KOPT-K1 (cell line): ENCODE measurements at regions not wholly inside any gene's neighbourhood (a gene's known extent, or its start where the extent isn't known, plus 50 kb on each side); places are given as distances from the start of the nearest gene placed in this dataset.
"Not testable (repeated sequence)": the region's sequence is repeated elsewhere in the genome, so short reads cannot be mapped to it uniquely, and the experiment has no call there.

ENCODE experiments used
- H3K27ac ChIP-seq: fragments of 200-600 bp; sonication (generic); 2 replicates; pipeline ENCODE4 v1.5.1; 2016; ENCODE audit warnings: antibody characterized with exemption, mild to moderate bottlenecking, low read depth, low read length; ENCODE audit not compliant: poor library complexity, severe bottlenecking
- H3K36me3 ChIP-seq: fragments of 200-600 bp; sonication (generic); 2 replicates; pipeline ENCODE4 v1.5.1; 2017; ENCODE audit warnings: antibody characterized with exemption, mild to moderate bottlenecking, low read length, moderate library complexity; ENCODE audit not compliant: insufficient read depth
- H3K9me3 ChIP-seq: fragments of 200-600 bp; sonication (generic); 2 replicates; pipeline ENCODE4 v1.5.1; 2017; ENCODE audit warnings: antibody characterized with exemption, low read length, mild to moderate bottlenecking; ENCODE audit not compliant: insufficient read depth, poor library complexity, severe bottlenecking

GRCh38 chr10:118436742-118437141 is 94.6 kb upstream of the FAM204A start:
- no peak overlapping the region for H3K27ac ChIP-seq
- H3K9me3 ChIP-seq, result no peaks in the 10 kb centered on the region
- H3K36me3 ChIP-seq, result no peaks in the 10 kb centered on the region

DNA sequence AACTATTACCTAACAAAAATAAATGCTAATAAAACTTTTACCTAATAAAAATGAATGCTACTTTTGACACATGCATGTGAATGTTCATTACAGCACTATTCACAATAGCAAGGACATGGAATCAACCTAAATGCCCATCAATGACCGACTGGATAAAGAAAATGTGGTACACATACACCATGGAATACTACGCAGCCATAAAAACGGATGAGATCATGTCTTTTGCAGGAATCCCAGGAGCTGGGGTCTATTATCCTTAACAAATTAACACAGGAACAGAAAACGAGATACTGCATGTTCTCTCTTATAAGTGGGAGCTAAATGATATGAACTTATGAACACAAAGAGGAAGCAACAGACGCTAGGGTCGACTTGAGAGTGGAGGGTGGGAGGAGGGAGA is 88.1 kb upstream of the FAM204A start:
- Histone ChIP-seq H3K27ac (no peak overlapping the region), H3K9me3 (peaks cover 4% of the 10 kb centered on the region), H3K36me3 (no peaks in the 10 kb centered on the region)

DNA sequence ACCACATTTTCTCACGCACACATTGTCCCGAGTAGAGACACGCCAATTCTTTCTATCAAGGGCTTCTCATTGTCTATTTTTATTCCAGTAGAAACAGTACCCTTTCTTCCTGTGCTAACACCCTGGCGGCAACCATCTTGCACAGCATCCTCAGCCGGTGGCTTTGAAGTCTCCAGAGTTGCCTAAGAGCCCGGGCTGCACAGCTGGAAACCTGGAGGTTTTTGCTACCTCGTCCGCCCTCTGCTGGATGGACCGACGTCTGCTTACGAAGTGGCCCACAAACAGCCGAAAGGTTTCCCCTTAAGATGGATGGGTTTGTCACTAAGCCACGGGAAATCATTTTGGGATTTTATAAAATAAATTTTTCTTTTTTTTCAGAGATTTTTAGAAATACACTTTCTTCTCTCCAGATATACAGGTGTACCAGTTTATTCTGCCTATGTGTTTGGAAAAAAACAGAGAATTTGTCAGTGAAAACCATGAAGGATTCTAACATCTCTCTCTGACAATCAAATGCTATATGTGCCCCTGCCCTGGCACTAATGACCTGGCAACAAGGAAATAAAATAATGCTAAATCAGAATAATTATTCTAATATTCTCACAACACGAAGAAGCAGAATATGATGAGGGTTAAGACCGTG is 81.8 kb upstream of the FAM204A start:
- no peak overlapping the region for H3K27ac ChIP-seq
- no peaks in the 10 kb centered on the region for H3K9me3 ChIP-seq
- H3K36me3 ChIP-seq, result no peaks in the 10 kb centered on the region

DNA sequence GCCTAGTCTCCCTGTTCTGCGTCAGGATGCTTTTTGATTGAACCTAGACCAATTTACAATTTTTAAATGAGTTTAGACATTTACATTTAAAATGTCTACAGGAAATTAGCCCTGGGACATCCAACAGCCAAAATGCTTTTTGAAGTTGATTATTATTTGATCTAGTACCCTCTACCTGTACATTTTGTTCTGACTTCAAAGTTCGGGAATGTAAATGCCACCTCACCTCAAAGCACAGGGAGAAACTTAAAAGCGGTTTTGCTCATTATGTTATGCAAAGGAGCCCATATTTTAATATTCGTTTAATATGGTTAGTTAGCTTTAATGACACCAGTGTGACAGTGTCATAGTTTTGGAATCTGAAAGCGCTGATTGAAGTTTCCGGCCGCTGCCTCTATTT is 80.1 kb upstream of the FAM204A start:
- H3K27ac ChIP-seq, result no peak overlapping the region
- no peaks in the 10 kb centered on the region for H3K36me3 ChIP-seq
- no peaks in the 10 kb centered on the region for H3K9me3 ChIP-seq

DNA sequence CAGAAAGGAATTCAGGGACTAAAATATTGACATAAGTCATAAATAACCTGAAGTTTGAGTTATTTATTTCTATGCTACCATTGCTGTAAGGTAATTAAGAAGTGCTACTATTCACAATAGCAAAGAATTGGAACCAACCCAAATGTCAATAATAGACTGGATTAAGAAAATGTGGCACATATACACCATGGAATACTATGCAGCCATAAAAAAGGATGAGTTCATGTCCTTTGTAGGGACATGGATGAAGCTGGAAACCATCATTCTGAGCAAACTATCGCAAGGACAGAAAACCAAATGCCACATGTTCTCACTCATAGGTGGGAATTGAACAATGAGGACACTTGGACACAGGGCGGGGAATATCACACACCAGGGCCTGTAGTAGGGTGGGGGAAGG is 77.9 kb upstream of the FAM204A start:
- not testable (repeated sequence) for H3K36me3 ChIP-seq, H3K9me3 ChIP-seq, H3K27ac ChIP-seq

DNA sequence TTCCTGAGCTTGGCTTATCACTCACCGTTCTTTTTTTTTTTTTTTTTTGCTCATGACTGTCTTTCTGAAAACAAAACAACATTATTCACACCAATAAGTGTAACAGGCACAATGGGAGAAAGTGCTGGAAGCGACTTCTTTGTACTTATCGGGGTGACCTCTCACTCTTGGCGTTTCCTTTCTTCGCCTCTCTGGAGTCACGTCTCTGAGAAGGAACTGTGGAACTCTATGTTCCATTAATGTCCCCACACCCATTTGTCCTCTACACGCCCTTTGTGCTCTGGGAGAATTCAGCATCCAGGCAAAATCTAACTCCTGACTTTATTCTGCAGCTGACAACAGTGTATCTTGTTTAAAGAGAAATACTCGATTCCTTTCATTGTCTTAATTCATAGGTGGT is 70.8 kb upstream of the FAM204A start:
- Histone ChIP-seq H3K9me3 (no peaks in the 10 kb centered on the region), H3K27ac (no peak overlapping the region), H3K36me3 (no peaks in the 10 kb centered on the region)

DNA sequence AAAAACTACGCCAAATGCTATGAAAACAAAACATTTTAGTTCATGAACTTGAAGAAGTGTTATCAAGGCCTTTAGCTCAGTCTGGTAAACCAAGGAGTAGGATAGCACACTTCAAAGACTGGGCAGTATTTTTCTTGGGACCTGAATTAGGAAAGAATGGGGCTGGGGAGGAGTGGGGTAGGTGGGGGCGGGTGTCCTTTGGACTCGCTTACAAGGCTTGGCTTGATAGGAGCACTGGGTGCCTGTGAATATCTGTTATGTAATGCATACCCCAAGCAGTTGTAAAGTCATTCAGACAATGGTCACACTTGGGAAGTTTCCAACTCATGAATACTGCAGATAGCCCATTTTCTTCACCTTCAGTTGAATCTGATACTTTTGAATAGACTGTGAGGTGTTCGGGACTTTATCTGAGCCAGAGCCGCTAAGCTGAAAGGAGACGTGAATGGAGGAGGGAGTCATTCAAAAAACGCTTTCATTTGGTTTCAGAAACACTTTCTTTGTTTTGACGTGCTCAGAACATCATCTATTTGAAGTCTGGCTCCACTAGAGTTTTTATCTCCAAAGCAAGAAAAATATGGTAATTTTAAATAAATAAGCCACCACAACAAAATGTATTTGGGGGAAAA is 70.1 kb upstream of the FAM204A start:
- Histone ChIP-seq H3K27ac (no peak overlapping the region), H3K36me3 (no peaks in the 10 kb centered on the region), H3K9me3 (no peaks in the 10 kb centered on the region)

DNA sequence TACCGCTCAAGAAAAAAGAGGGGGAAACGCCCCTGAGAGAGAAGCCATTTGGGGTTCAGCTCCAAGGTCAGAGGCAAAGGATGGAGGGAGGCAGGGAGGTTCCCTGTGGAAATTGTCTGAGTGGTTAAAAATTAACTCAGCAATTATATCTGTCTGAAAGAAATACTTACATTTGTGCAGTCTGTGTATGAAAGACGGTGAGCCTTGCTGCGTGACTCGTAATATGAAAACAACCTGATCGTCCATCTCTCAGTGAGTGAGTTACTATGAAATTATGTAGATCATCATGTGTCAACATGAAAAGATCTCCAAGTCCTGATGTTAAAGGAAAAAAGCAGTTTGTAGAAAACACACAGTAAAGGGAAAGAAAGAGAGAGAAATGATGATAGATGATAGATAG is 67.2 kb upstream of the FAM204A start:
- H3K27ac ChIP-seq, result no peak overlapping the region
- H3K9me3 ChIP-seq, result no peaks in the 10 kb centered on the region
- H3K36me3 ChIP-seq, result no peaks in the 10 kb centered on the region

DNA sequence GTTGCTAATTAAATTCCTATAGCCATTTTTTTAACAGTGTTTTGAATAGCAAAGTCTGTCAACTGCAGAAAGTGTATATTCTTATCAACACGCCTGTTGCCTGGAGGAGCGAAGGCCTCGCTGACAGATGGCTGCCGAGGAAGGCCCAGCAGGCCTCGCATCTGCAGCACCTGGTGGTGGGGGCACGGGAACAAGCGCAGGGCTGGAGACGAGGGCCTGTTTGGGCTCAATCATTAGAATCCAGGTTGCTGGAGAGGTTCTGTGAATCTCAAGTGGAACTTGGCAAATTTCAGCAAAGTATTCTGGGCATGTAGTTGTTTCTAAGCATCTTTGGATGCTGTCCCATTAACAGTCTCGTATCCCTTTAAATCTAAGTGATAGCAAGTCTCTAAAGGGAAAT is 66.1 kb upstream of the FAM204A start:
- no peaks in the 10 kb centered on the region for H3K9me3 ChIP-seq
- H3K27ac ChIP-seq, result no peak overlapping the region
- no peaks in the 10 kb centered on the region for H3K36me3 ChIP-seq

DNA sequence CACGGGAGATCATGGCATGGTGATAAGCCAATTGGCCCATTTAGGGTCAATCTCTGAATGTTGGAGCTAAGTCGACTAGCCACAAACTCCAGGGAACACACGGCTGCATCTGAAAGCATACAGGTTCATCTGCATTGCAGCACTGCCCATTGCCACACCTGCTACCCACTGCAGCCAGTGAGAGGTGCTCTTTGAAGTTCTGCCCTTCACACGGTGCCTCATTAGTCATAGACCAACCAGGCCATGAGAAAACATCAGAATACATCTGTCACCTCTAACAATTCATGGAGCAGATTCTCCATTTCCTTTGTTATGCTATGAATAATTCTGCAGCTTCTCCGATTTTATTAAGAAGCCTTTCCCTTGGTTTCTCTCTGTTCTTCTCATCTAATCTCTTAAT is 65.7 kb upstream of the FAM204A start:
- Histone ChIP-seq H3K27ac (no peak overlapping the region), H3K9me3 (no peaks in the 10 kb centered on the region), H3K36me3 (no peaks in the 10 kb centered on the region)

- Histone ChIP-seq H3K9me3 (no peaks in the 10 kb centered on the region), H3K36me3 (no peaks in the 10 kb centered on the region), H3K27ac (no peak overlapping the region)
Measured at GRCh38 chr10:118407026-118407425, 64.9 kb upstream of the FAM204A start.

- H3K36me3 ChIP-seq, result no peaks in the 10 kb centered on the region
- H3K27ac ChIP-seq, result no peak overlapping the region
- no peaks in the 10 kb centered on the region for H3K9me3 ChIP-seq
Measured at GRCh38 chr10:118405928-118406327, 63.8 kb upstream of the FAM204A start.

DNA sequence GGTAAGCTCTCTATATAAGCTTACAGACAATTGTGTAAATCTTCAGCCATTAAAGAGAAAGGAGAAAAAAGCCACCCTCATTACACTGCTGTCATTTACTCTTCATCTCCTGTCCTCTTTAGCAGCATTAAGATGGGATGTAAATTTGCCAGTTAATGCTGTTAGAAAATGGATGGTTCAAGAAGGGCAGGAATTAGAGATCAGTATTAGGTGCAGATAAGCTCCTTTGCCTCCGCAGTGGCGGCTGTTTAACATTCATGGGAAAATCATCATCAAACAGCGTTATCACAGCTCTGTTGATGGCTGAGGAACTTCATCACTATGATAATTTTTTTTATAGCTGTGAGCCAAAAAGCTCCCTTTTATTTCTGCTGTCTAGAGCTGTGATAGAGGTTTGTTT is 61.8 kb upstream of the FAM204A start:
- Histone ChIP-seq H3K36me3 (no peaks in the 10 kb centered on the region), H3K9me3 (no peaks in the 10 kb centered on the region), H3K27ac (no peak overlapping the region)

DNA sequence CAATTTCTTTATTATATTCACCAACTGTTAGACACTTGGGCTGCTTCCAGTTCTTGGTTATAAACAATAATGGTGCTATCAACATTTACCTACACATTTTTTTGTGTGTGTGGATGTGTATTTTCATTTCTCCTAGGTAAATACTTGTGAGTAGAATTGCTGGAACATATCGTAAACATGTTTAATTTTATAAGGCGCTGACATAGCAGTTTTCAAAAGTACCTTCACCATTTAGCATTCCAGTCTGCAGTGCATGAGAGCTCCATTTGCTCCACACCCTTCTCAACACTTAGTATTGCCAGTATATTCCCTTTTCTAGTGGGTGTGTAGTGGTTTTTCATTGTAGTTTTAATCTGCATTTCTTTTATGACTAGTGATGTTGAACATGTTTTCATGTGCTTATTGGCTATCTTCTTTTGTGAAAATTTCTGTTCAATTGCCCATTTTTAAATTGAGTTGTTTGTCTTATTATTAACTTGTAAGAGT is 59.6 kb upstream of the FAM204A start:
- H3K27ac ChIP-seq, result no peak overlapping the region
- H3K9me3 ChIP-seq, result no peaks in the 10 kb centered on the region
- no peaks in the 10 kb centered on the region for H3K36me3 ChIP-seq

DNA sequence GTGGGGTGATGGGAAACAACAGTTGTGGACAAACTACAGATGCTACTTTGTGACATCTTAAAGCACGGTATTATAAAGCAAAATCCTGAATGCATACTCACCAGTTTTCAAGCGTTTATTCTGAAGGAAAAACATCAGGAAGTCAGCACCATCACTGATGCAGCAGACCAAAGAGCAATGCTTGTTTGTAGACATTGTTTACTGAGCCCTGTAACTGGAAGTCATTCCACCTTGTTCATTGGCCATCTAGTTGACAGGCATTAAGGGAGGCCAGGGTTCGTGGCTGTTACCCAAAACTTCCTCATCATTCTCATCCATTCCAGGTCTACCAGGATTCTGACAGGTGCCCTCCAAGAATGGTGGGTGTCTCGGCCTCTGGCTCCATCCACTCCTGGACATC is 55.3 kb upstream of the FAM204A start:
- Histone ChIP-seq H3K27ac (no peak overlapping the region), H3K36me3 (no peaks in the 10 kb centered on the region), H3K9me3 (no peaks in the 10 kb centered on the region)

- H3K9me3 ChIP-seq, result no peaks in the 10 kb centered on the region
- no peaks in the 10 kb centered on the region for H3K36me3 ChIP-seq
- no peak overlapping the region for H3K27ac ChIP-seq
Measured at GRCh38 chr10:118395947-118396346, 53.8 kb upstream of the FAM204A start.
